Neural progenitor cell (in vitro differentiated cells): ENCODE measurements at regions not wholly inside any gene's neighbourhood (a gene's known extent, or its start where the extent isn't known, plus 50 kb on each side); places are given as distances from the start of the nearest gene placed in this dataset.

Experiments used
- CTCF ChIP-seq: fragments of 200-600 bp; sonication (generic); IDR thresholded peaks from 2 replicates; pipeline ENCODE4 v1.5.1; 2017; ENCODE audit warnings: antibody characterized with exemption, mild to moderate bottlenecking
- EZH2 ChIP-seq: fragments of 200-600 bp; sonication (generic); IDR thresholded peaks from 2 replicates; pipeline ENCODE4 v1.6.1; 2017; ENCODE audit warnings: antibody characterized with exemption, mild to moderate bottlenecking, moderate library complexity

DNA sequence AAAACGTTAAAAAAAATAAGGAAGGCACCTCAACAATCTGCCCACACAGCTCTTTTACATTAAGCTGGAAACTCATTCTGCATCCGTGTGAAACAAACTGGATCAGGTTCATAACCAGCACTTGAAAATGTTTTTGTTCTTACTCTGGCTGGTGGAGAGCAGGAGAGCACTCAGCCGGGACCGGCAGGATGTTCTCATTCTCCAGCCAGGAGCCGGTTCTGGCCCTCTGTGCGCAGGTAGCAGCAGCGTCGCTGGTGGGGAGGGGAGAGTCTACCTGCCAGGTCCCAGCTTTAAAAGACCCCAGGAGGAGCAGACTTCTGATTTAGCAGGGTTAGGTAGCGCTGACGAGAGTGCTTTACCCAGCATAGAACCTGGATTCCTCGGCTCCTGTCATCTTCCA is 834.9 kb upstream of the SALL3 start:
- TF ChIP-seq EZH2, result no peak
- TF ChIP-seq CTCF, result no peak
